KMS-11 (cell line): ENCODE measurements at regions not wholly inside any gene's neighbourhood (a gene's known extent, or its start where the extent isn't known, plus 50 kb on each side); places are given as distances from the start of the nearest gene placed in this dataset.

Source experiments
- H2AFZ ChIP-seq: fragments of 200-600 bp; sonication (generic); 2 replicates; pipeline ENCODE4 v1.6.1; 2016; ENCODE audit warnings: antibody characterized with exemption, mixed run types, low read depth
- H3K27ac ChIP-seq: fragments of 200-600 bp; sonication (generic); 2 replicates; pipeline ENCODE4 v1.6.1; 2016; ENCODE audit warnings: mild to moderate bottlenecking, mixed run types
- H3K27me3 ChIP-seq: fragments of 200-600 bp; sonication (generic); 2 replicates; pipeline ENCODE4 v1.6.1; 2017; ENCODE audit warnings: mild to moderate bottlenecking, low read depth, mixed run types, moderate library complexity; ENCODE audit not compliant: insufficient read depth
- H3K36me3 ChIP-seq: fragments of 200-600 bp; sonication (generic); 2 replicates; pipeline ENCODE4 v1.6.1; 2017; ENCODE audit warnings: mild to moderate bottlenecking, mixed run types; ENCODE audit not compliant: insufficient read depth
- H3K4me1 ChIP-seq: fragments of 200-600 bp; sonication (generic); 2 replicates; pipeline ENCODE4 v1.6.1; 2016; ENCODE audit warnings: mild to moderate bottlenecking, low read depth, mixed run types; ENCODE audit not compliant: poor library complexity, severe bottlenecking
- H3K4me2 ChIP-seq: fragments of 200-600 bp; sonication (generic); 2 replicates; pipeline ENCODE4 v1.7.0; 2016; ENCODE audit warnings: mild to moderate bottlenecking, mixed run types
- H3K4me3 ChIP-seq: fragments of 200-600 bp; sonication (generic); IDR thresholded peaks from 2 replicates; pipeline ENCODE4 v1.6.1; 2017; ENCODE audit warnings: low read depth, low read length, mixed read lengths; ENCODE audit not compliant: insufficient read depth
- H3K79me2 ChIP-seq: fragments of 200-600 bp; sonication (generic); 2 replicates; pipeline ENCODE4 v1.6.1; 2016; ENCODE audit warnings: low read depth, mixed run types; ENCODE audit not compliant: insufficient read depth
- H3K9ac ChIP-seq: fragments of 200-600 bp; sonication (generic); 2 replicates; pipeline ENCODE4 v1.6.1; 2016; ENCODE audit warnings: mild to moderate bottlenecking, mixed run types
- H4K20me1 ChIP-seq: fragments of 200-600 bp; sonication (generic); 2 replicates; pipeline ENCODE4 v1.6.1; 2016; ENCODE audit warnings: mild to moderate bottlenecking, mixed run types; ENCODE audit not compliant: insufficient read depth
- CTCF ChIP-seq: fragments of 200-600 bp; sonication (generic); conservative IDR thresholded peaks from 2 replicates; pipeline ENCODE4 v1.6.1; 2017; ENCODE audit warnings: low read depth, mild to moderate bottlenecking, antibody characterized with exemption, low read length, moderate library complexity, mixed read lengths

- peaks cover 11% of the 10 kb centered on the region for H3K4me1 ChIP-seq
- H2AFZ ChIP-seq, result no peak overlapping the region
- no peak overlapping the region for H3K4me3 ChIP-seq
- no peaks in the 10 kb centered on the region for H3K79me2 ChIP-seq
- no peaks in the 10 kb centered on the region for H3K27me3 ChIP-seq
- H3K9ac ChIP-seq, result no peak overlapping the region
- no peak overlapping the region for H3K27ac ChIP-seq
- no peak for TF ChIP-seq CTCF
- no peak overlapping the region for H3K4me2 ChIP-seq
- H3K36me3 ChIP-seq, result no peaks in the 10 kb centered on the region
- H4K20me1 ChIP-seq, result no peaks in the 10 kb centered on the region
Observed at GRCh38 chr20:3315136-3315535, 76.1 kb upstream of the SLC4A11 start.

GRCh38 chr20:3314391-3314790 lies 75.4 kb upstream of the SLC4A11 start:
- Histone ChIP-seq H3K9ac (no peak overlapping the region), H4K20me1 (no peaks in the 10 kb centered on the region), H3K4me1 (peaks cover 11% of the 10 kb centered on the region), H3K4me2 (no peak overlapping the region), H3K36me3 (no peaks in the 10 kb centered on the region), H3K79me2 (no peaks in the 10 kb centered on the region), H2AFZ (no peak overlapping the region), H3K27ac (no peak overlapping the region), H3K4me3 (no peak overlapping the region), H3K27me3 (no peaks in the 10 kb centered on the region)
- no peak for TF ChIP-seq CTCF

- Histone ChIP-seq H4K20me1 (no peaks in the 10 kb centered on the region), H2AFZ (no peak overlapping the region), H3K9ac (no peak overlapping the region), H3K36me3 (no peaks in the 10 kb centered on the region), H3K4me2 (no peak overlapping the region), H3K79me2 (no peaks in the 10 kb centered on the region), H3K4me3 (no peak overlapping the region), H3K4me1 (peaks cover 11% of the 10 kb centered on the region), H3K27ac (no peak overlapping the region), H3K27me3 (no peaks in the 10 kb centered on the region)
- TF ChIP-seq CTCF, result no peak
Observed at GRCh38 chr20:3313683-3314065, 74.7 kb upstream of the SLC4A11 start.

- Histone ChIP-seq H3K4me1 (peaks cover 11% of the 10 kb centered on the region), H4K20me1 (no peaks in the 10 kb centered on the region), H3K27ac (no peak overlapping the region), H3K9ac (no peak overlapping the region), H3K4me2 (0 out of 2 replicates have a peak overlapping the region, but pooled peaks have one; percentile 9), H3K79me2 (no peaks in the 10 kb centered on the region), H3K36me3 (no peaks in the 10 kb centered on the region), H3K4me3 (no peak overlapping the region), H3K27me3 (no peaks in the 10 kb centered on the region), H2AFZ (no peak overlapping the region)
- no peak for TF ChIP-seq CTCF
Observed at GRCh38 chr20:3312940-3313682, 74.1 kb upstream of the SLC4A11 start.
